IMR-90 (cell line): ENCODE measurements at regions not wholly inside any gene's neighbourhood (a gene's known extent, or its start where the extent isn't known, plus 50 kb on each side); places are given as distances from the start of the nearest gene placed in this dataset.

ENCODE experiments used
- MXI1 ChIP-seq: IDR thresholded peaks from 2 replicates; pipeline ENCODE4 v1.6.1; 2012; ENCODE audit warnings: low read depth, mild to moderate bottlenecking, low read length, moderate library complexity, borderline replicate concordance
- POLR2A ChIP-seq: IDR thresholded peaks from 2 replicates; pipeline ENCODE4 v1.6.1; 2012; ENCODE audit warnings: mild to moderate bottlenecking, low read depth, low read length

- TF ChIP-seq POLR2A (no peak), MXI1 (no peak)
These were observed 170.4 kb upstream of the UBL3 start for GRCh38 chr13:30020726-30021312.
